Dedifferentiated amniotic fluid mesenchymal stem cell (primary cell): ENCODE measurements at regions not wholly inside any gene's neighbourhood (a gene's known extent, or its start where the extent isn't known, plus 50 kb on each side); places are given as distances from the start of the nearest gene placed in this dataset.
"Not testable (repeated sequence)": the region's sequence is repeated elsewhere in the genome, so short reads cannot be mapped to it uniquely, and the experiment has no call there.

Experiments used
- DNase-seq: peaks from one replicate; pipeline ENCODE4 v3.0.0-alpha.2; 2016; ENCODE audit errors: extremely low spot score

DNA sequence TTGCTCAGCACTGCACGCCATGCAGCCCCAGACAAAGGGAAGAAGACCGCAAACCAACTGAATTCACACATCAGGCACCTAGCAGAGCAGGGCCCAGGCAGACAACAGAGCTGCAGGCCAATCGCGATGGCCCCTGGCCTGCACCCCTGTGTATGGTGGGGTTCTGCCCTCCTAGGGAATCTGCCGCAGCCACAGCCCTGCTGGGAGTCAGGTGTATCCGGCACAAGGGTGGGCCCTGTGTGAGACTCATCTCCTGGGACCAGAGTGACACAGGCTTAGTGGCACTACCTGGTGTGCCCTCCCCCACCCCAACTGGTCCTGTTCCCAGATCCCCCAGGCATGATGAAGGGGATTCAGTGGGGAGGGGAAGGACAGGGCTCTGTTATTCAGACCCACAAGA, 122.8 kb downstream of the ATPSCKMT start:
- no peak for DNase-seq

DNA sequence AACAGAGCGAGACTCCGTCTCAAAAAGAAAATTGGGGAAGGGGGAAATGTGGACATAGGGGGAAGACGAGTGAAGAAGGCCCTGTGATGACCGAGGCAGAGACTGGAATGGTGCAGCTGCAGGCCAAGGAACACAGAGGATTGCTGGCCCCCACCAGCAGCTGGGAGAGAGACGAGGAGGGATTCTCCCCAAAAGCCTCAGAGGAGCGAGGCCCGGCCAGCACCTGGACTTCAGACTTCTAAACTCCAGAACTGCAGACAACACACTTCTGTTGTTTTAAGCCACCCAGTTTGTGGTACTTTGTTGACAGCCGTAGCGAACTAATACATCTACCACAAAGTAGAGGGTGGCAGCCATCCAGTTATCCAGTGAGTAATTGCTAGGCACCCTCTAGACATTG, 124.6 kb downstream of the ATPSCKMT start:
- DNase-seq, result no peak

DNA sequence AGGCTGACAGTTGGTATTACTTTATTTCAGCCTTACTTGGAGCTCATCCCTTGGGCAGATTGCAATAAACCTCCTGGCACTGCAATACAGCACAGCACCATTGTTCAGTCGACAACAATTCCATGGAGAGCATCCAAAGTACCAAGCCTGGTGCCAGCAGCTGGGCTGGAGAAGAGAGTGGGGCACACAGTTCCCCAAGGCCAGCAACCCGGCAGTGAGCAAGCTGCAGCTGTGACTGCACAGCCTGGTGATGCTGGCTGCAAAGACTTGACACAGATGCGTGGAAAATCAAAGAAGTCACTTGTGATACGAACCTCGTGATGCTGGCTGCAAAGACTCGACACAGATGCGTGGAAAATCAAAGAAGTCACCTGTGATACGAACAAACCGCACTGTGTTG, 125.4 kb downstream of the ATPSCKMT start:
- peak; percentile 14 for DNase-seq

DNA sequence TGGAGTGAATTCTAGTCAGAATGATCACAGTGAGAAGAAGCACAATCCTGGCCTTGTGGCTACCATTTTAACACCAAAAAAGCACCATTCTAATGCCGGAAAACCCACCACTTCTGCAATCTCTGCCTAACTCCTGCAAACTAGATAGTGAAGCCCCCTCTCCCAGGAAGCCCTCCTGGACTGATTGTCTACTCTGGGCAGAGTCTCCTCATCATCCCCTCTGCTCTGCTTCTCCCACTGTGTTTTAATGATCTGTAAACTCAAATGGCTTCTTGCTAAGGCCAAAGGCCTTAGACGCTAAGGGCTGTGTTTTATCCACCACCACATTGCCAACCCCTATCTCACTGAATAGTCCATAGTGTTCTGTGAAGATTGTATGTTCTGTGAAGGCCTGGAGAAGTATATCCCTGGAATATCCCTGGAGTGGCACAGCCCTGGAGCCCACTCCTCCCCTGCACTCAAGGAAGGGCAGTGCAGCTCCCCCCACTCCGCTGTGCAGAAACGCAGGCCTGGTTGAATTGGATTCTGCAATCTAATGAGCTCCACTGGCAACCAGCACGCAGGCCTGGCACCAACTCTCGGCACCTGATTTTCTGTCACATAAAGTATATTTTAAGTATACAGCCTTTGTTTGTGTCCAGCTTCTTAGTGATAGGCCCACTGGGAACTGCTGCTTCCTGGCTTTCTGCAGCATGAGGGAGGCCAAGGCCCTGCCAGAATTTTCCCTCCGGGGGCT, 126.3 kb downstream of the ATPSCKMT start:
- DNase-seq, result no peak

DNA sequence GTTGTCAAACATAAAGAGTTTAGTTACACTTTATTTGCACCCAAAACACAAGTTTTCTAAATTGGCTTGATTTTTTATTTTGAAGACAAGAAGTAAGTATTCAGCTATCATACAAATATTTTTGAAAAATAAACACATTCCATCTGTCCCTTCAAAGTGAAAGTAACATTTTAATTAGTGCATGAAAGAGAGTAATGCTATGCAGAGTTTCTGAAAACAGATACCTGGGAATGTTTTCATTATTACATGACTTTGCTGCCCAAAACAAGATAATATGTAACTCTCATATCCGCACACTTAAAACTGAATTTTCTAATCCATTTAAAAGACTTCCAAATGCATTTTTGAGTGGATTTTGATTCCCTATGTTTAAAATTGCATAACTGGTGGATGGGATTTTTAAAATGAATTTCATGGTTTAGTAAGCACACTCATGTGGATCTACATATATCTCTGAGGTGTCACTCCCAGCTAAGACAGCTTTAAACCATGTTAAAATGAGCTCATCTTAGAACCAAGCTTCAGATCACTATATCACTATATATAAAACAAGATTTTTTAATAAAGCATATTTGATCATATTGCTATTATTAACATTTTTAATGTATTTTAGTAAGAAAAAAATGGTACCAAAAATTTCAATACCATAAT, 127.5 kb downstream of the ATPSCKMT start:
- DNase-seq, result no peak

DNA sequence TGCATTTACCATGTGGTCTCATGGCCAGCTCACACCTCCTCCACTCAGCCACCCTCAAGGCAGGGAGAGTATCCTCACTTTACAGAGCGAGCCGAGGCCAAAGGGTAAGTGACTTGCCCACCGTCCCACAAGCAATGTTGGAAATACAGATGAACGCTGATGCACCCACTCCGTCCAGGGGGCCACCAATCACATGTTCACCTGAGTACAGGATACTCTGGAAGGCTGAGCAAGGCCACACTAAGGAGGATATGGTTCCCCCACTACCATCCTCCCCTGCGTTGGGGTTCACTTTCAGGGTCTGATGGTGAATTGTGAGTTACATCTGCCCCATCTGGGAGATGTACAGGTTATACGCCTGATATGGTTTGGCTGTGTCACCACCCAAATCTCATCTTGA, 128.8 kb downstream of the ATPSCKMT start:
- no peak for DNase-seq

DNA sequence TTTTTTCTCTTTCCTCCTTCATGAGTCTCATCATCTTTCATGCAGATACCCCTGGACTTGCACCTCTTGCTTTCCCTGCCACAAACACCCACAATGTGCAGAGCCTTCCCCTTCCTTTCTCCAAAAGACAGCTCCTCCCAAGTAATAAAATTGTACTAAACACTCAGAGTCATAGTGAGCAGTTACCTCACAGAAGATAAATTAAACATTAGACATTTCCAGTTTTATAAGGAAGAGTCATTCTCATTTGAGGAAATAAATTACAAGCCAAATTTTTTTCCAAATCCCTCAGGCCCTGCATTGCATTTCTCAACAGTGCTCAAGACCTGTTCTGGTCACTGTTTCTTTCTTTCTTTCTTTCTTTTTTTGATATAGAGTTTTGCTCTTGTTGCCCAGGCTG, 131.5 kb downstream of the ATPSCKMT start:
- no peak for DNase-seq

DNA sequence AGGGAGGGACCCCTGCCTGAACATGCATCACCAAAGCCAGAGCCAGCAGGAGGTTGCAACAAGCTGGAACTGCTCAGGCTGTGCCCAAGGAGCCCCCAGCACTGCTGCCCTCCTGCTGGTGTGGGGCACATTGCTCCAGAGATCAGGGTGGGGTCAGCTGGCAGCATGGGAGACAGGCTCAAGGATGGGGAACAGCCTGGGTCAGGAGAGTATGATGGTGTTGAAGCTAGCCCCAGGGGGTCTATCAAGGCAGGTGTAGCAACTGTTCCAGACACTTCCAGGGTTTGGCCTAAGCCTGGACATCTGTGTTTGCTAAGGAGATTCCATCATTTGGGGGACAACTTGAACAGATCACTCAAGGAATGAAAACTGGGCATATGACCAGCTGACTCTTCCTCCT, 133.1 kb downstream of the ATPSCKMT start:
- DNase-seq, result no peak

DNA sequence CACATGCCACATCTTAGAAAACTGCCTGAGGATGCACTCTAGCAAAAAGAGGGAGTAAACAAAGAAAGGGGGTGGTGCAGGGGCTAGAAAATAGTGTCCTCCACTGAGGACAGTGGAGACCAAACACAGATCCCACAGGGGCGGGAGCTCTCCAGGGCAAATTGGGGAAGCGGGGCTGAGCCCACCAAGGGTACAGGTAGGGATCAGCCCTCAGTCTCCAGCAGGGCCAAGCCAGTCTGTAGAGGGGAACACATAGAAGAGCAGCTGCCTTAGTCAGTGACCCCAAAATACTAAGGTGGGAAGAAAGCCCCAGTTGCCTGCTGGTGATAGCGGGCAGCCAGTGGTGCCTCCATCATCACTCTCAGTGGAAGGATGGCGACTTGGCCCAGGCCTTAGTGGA, 134.0 kb downstream of the ATPSCKMT start:
- no peak for DNase-seq

DNA sequence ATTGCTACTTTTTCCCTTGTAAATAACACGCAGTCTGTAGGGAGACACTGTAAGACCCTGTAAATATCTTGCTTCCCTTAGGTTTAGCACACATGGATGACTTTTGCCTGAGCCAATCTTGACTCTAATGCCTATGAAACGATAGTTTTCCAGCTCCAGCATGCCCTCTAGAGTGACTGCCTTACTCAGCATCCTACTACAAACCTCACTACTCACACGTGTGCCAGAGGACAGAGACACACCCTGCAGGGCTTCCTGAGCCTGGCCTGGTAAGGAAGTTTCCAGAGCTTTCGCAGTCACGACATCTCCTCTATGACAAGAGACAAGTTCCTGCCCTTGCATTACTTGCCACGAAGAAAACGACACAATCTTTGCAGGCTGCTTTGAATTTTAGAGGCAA, 138.1 kb downstream of the ATPSCKMT start:
- peak; percentile 56 for DNase-seq

DNA sequence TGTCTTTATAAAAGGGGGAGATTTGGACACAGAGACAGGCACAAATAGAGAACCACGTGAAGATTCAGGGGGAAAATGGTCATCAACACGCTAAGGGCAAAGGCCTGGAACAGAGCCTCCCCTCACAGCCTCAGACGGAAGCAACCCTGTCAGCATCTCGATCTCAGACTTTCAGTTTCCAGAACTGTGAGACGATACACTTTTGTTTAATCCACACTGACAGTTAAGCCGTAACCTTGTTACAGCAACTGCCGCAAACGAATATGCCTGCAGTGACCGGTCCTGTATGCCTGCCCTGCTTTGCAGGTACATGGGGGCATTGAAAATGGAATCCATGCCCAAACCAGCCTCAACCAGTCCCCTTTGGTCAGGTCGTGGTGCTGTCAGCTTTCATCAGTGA, 139.5 kb downstream of the ATPSCKMT start:
- no peak for DNase-seq

DNA sequence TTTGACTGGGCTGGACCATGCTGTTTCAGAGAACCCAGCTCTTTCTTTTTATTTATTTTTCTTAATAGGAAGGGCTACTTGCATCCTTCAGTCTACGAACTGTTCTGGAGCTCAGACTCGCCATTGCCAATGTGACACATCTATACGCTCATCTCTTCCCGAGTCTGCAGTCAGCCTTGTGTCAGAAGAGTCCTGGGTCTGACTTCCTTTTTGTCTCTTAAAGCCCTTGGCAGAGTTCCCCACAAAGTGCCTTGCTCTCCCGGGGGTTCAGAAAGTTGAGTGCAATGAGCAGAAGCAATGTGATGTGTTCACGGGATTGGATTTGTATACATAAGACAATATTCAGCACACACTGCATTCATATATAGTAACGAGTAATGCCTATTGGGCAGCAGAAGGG, 140.4 kb downstream of the ATPSCKMT start:
- no peak for DNase-seq

DNA sequence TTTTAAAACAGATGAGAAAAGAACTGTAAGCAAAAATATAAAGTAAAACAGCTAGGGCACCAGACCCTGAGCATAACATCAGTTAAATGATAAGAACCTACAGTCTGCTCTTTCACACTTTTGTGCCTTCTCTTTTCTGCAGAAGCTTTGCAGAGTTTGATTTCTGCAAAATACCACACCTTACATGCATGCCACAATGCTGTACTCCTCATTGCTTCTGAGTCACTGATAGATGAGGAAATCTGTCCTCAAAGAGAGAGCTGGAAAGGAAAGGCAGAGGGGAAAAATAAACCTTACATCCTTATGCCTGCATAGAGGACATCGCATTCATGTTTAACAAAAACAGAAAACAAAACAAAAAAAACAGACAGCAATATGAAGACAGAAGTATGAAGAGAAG, 142.9 kb downstream of the ATPSCKMT start:
- no peak for DNase-seq

DNA sequence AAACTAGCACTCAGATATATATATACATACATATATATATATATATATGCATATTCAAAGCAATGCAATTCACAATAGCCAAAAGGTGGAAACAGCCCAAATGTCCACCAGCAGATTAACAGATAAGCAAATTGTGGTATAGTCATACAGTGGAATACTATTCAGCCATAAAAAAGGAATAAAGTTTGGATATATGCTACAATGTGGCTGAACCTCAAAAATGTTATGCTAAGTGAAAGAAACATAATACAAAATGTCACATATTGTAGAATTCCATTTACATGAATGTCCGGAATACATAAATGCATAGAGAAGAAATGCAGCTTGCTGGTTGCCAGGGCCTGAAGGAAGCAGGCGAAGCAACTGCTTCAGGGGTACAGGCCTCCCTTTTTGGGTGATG, 143.4 kb downstream of the ATPSCKMT start:
- no peak for DNase-seq

DNA sequence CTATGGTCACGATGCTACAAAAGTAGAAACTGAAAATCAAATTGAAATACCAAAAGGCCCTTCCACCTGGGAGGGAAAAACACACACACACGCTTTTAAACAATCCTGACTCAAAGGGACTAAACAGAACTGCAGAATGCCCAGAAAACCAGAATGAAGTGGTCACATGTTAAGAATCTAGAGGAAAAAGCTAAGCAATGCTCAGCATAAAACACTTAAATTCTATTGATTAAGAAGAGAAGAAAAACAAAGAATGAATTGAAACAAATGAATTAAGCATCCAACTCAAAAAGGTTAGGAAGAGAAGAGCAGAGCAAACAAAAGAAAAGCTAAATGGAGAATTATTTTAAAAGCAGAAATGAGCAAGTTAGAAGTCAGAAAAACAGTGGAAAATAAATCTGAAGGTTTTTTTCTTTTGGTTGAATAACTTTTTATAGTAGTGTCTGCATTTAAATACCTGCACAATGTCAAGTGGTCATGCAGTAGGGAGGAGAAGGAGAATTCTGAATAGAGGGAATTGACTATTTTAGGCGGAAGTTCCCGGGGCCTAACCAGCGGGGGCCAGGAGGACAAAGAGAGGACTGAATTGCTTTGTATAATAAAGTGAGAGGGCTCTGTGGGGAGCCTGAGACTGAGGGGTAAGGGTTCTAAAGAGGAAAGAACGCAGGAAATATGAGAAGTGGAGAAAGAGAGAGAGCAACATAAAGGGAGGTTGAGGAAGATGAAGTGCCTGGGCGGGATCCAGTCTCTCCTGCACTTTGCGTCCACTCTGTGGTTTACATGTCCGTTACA, 146.8 kb downstream of the ATPSCKMT start:
- no peak for DNase-seq

DNA sequence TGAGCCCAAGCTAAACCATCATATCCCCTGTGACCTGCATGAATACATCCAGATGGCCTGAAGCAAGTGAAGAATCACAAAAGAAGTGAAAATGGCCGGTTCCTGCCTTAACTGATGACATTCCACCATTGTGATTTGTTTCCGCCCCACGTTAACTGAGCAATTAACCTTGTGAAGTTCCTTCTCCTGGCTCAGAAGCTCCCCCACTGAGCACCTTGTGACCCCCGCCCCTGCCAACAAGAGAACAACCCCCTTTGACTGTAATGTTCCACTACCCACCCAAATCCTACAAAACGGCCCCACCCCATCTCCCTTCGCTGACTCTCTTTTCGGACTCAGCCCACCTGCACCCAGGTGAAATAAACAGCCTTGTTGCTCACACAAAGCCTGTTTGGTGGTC, 147.5 kb downstream of the ATPSCKMT start:
- DNase-seq, result not testable (repeated sequence)

DNA sequence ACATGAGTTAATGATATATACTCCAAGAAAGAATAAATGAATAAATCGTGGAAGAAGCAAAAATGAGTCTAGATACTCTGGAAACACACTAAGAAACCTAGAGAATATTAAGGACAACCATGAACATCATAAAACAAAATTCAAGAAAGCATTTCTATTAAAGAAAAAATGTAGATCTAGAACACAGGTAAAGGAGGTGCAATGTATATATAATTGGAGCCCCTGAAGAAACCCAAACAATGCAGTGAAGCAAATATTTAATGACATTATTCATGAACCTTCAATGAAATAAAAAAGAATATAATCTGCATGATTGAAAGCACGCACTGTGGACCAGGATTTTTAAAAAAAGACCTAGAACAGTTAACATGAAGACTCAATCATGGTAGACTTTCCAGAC, 150.1 kb downstream of the ATPSCKMT start:
- no peak for DNase-seq

DNA sequence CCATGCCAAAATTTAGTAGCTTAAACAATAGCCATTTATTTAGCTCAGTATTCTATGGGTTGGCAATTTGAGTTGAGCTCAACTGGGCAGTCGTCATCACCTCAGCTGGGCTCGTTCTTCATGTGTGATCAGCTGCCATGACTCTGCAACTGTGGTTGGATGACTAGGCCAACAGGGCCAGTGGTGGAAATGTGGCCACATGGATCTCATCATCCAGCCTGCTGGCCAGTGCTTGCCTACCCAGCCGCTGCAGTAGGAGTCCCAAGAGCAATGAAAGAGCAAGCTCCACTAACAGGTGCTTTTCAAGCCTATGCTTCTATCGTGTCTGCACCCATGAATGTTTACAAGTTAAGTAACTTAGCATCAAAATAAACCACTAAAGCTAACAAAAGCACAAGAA, 158.0 kb downstream of the ATPSCKMT start:
- DNase-seq, result no peak

DNA sequence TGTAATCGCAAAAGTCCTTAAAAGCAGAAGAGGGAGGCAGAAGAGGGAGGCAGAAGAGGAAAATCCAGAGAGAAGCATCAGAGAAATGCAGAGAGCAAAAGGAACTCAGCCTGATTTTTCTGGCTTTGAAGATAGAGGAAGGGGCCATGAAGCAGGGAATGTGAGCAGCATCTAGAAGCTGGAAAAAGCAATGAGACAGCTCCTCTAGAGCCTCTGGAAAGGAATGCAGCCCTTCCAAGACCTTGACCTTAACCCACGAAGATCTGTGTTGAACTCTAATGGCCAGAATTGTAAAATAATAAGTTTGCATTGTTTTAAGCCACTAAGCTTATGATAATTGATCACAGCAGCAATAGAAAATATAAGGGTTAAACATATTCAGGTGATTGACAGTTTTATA, 159.6 kb downstream of the ATPSCKMT start:
- DNase-seq, result no peak

DNA sequence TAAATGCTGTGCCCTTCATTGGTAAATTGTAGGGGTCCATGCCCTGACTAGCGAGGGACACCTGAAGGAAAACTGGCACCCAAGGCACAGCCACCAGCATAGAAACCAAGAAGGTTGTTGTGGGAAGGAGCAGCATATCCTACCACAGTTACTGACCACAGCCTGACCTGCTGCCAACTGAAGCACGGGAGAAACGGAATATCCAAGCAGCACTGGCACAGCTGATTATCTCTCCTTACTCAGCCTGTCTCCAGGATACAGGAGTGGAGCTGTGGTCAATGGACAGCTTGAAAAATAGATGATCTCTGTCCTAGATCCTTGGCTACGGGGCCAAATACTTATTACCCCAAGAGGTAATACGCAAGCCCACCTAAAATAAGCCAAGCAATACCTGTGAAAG, 164.5 kb downstream of the ATPSCKMT start:
- no peak for DNase-seq

DNA sequence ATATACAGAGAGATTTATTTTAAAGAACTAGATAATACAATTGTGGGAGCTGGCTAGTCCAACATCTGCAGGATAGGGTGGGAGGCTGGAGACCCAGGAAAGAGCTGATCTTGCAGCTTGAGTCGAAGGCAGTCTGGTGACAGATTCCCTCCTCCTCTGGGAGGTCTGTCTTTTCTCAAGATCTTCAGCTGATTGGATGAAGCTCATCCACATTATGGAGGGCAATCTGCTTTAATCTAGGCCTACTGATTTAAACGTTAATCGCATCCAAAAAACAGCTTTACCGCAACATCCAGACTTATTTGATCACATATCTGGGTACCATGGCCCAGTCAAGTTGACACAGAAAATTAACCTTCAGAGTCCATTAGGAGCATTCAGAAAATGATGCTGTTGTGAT, 168.1 kb downstream of the ATPSCKMT start:
- no peak for DNase-seq

DNA sequence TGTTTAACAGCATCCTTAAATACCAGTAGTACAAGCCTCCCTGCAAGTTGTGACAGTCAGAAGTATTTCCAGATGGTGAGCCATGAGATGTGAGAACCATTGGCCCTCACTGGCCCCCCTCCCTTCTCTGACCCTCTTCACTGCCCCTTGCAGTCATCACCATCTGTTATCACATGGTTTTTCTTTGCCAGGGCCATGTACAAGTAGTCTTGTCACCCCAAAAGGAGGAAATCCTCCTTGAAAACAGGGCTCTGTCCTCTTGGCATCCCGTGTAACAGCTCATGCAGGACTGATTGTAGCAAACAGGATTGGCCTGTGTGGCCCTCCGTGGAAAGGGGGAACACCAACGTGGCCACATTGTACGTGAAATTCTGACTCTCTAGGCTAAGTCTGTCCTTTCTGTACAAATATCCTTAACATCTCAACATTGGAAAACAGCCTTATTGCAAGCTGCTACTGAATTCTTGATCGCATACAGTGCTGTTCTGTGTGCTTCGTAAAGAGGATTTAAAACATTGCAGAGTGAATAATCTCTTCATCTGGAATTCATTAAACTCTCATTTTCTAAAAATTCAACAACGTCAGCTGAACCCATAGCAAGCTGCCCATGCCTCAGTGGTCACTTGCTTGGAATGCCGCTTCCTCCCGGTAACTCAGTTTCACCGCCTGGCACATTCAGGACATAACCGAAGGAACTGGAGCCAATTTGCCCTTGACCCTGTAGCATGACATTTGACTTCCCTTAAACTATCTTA, 171.7 kb downstream of the ATPSCKMT start:
- DNase-seq, result peak; percentile 64
